IMR-90 (cell line): ENCODE measurements at regions not wholly inside any gene's neighbourhood (a gene's known extent, or its start where the extent isn't known, plus 50 kb on each side); places are given as distances from the start of the nearest gene placed in this dataset.

Experiments used
- CEBPB ChIP-seq: IDR thresholded peaks from 2 replicates; pipeline ENCODE4 v1.6.1; 2012; ENCODE audit warnings: low read depth, low read length, improper control_type of control experiment
- POLR2A ChIP-seq: IDR thresholded peaks from 2 replicates; pipeline ENCODE4 v1.6.1; 2012; ENCODE audit warnings: mild to moderate bottlenecking, low read depth, low read length
- TF ChIP-seq, protein P1 (sequence below): conservative IDR thresholded peaks from 2 replicates; pipeline ENCODE4 v1.5.1; 2012; ENCODE audit warnings: mild to moderate bottlenecking, low read depth, low read length, improper control_type of control experiment

DNA sequence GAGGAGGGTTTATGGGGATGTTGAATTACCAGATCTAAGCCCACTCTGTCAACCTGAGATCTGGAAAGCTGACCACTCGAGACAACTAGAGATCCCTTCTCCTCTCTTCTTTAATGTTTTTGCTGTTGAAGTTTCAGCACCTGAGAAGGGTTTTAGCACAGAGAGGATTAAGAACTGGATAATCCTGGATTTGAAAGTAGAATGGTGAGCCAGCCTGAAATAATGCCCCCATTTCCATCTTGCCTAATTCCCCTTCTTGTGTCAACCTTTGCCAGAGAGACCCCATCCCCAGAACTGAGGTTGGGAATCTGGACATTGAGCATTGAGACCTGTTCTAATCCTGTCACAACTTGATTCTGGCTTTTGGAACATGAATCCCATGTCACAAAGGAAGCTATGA is 87.8 kb upstream of the RFLNA start:
- TF ChIP-seq, protein P1, sequence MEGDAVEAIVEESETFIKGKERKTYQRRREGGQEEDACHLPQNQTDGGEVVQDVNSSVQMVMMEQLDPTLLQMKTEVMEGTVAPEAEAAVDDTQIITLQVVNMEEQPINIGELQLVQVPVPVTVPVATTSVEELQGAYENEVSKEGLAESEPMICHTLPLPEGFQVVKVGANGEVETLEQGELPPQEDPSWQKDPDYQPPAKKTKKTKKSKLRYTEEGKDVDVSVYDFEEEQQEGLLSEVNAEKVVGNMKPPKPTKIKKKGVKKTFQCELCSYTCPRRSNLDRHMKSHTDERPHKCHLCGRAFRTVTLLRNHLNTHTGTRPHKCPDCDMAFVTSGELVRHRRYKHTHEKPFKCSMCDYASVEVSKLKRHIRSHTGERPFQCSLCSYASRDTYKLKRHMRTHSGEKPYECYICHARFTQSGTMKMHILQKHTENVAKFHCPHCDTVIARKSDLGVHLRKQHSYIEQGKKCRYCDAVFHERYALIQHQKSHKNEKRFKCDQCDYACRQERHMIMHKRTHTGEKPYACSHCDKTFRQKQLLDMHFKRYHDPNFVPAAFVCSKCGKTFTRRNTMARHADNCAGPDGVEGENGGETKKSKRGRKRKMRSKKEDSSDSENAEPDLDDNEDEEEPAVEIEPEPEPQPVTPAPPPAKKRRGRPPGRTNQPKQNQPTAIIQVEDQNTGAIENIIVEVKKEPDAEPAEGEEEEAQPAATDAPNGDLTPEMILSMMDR: no peak
- TF ChIP-seq POLR2A (no peak), CEBPB (no peak)
